Suppressor macrophage (primary cell): ENCODE measurements at regions not wholly inside any gene's neighbourhood (a gene's known extent, or its start where the extent isn't known, plus 50 kb on each side); places are given as distances from the start of the nearest gene placed in this dataset.
A peak's percentile ranks its signal among the peaks of the same experiment; 100 is the strongest.

ENCODE experiments used
- DNase-seq, 4 experiments: peaks; one replicate each; pipeline ENCODE4 v3.0.0-alpha.2; 2020 to 2022

DNA sequence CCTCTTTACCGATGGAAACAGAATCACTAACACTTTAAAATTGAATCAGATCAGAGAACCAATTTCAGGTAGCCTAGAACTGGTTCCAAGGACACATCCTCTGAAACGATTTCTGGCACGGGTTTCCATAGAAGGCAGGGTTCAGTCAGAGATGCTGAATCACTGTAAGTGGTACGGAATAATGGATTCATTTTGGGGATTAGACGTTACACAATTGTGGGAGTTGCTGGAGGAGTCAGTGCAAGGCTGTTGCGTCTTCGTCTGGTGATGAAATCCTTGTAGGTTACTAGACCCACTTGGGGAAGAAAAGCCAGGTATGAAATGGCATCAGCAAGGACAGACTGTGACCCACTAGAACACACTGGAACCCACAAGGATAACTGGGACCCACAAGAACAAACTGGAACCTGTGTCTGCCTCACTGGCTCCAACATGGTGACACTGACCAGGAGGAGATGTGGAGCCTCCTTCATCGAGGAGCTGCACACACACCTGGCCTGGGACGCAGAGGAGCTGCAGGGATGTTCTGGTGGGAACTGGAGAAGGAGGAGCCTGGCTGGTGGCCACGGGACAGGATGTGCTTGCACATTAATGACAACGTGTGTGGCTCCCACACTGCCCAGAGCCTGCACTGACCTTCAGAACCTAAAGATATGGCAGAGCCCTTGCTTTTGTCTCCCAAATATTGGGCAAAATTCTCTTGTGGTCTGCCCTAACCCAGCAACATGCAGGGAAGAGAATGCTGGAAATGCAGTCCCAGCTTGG, 105.1 kb downstream of the TRAPPC11 start:
- no peak for DNase-seq

DNA sequence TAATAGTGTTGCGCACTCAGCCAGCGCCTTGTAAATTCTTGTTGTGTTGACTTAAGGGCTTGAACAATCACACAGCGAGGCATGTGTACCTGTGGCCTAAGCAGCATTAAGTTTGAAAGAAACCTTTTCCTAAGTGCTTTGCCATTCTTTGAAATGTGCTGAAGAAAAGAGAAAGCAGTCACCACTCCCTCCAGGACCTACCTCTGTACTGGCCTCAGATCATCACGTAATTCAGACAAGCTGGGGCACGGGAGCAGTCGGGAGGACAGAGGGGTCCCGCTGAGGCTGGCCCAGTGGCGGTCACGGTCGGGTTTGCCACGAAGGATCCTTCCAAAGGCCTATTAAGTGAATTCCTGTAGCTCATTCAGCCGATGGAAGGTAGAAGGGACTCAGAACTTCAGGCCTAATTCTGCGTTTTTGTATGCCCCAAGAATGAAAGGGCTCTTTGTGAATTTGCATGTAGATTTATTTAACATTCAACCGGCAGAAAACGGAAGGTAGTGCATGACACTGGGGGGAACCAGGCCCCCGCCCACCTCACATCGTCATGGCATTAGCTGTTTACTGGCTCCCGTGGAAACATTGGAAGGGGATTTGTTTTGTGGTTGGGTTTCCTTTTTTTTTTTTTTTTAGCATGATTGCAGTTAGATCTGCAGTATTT, 106.3 kb downstream of the TRAPPC11 start:
- peak; percentile 74 to 89 (median 84) for DNase-seq

DNA sequence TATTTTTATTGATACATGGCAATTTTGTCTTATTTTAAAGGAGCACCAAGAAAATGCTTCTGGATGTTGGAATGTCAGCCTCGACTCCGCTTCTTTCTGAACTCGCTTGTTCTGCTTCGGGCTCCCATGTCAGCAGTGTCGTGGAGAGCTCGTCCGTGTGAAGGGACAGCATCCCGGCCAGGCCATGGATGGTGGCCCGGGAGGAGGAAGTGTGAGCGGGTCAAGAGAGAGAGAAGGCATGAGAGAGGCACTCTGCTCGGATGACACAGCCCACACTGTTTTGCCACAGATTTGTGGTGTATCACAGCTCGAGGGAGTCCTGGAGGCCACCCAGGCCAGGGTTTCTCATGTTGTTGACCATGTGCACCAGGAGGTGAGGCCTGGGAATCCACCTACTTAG, 107.0 kb downstream of the TRAPPC11 start:
- peak in 3 of 4 experiments; percentile 24 to 38 (median 34) for DNase-seq

DNA sequence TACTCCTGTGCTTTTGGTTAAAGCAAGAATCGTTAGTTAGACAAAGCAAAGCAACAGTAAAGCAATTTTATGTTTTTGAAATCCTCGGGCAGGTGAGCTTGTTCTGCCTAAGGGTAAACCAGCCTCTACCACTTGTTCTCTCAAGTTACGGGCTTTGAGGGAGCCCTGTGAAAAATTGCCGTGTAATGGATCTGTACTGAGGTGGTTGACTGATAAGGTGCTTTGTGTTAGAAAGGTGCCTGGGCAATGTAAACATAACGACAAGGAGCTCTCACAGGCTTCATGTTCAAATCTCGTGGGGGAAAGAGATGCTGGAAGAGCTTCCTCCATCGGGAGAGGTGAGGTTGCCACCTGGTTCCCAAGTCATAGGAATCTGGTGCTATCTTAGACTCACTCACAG, 111.8 kb downstream of the TRAPPC11 start:
- DNase-seq: no peak

DNA sequence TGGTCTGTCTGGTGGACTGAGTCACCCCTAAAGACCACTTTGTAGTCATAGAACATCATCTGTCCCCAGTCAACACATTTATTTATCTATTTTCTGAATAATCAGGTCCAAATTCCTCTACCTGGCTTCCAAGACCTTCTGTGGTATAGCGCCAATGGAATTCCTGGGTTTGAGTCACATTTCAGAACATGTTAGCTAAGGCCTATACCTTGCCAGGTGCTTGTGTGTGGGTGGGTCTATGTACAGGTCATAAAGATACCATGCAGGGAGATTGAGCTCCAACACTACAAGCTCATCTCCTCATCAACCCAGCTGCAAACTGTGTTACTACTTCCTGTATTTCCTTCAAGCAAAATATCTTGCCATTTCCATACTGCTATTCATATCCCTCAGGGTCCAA, 113.3 kb downstream of the TRAPPC11 start:
- no peak for DNase-seq

- DNase-seq: no peak
Observed at GRCh38 chr4:183773790-183774189, 114.7 kb downstream of the TRAPPC11 start.

DNA sequence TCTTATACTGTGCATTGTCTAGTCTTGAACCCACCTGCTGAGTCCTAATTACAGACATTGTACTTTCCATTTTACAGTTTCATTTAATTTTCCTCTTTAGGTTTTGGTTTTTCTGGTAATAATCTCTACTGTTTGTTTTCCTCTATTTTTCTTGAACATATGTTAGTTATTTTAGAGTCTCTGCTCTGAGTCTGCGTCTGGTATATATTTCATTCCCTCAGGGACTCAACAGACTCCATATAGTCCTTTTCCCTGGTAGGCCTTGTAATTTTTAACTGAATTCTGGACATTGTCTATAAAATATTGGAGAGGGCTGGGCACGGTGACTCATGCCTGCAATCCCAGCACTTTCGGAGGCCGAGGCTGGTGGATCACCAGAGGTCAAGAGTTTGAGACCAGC, 121.8 kb upstream of the STOX2 start:
- no peak for DNase-seq

DNA sequence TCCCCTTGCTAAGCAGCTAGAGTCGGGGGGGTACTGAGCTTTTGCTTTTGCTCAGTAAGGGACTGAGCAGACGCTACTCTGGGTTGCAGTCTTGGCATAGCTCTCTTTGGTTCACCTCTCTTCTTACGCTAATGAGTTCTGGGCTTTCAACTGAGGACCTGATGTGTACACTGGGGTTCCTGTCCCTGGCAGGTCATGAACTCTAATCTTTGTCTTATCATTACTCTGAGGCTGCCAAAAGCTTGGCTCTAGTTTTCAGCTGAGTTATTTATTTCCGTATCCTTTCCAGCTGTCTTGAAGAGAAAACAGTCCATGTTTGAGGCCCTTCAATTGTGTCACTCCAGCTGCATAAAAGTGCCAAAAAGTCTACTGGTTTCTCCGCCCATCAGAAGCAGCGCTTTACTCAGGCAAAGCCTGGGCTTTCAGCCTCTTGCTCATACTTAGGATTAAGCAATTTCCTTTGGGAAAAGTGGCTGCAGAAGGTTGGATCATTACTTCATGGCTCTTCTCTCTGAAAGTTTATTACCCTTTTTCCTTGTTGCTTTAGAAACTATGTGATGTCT, 121.0 kb upstream of the STOX2 start:
- DNase-seq: peak; percentile 23 to 68 (median 47)

DNA sequence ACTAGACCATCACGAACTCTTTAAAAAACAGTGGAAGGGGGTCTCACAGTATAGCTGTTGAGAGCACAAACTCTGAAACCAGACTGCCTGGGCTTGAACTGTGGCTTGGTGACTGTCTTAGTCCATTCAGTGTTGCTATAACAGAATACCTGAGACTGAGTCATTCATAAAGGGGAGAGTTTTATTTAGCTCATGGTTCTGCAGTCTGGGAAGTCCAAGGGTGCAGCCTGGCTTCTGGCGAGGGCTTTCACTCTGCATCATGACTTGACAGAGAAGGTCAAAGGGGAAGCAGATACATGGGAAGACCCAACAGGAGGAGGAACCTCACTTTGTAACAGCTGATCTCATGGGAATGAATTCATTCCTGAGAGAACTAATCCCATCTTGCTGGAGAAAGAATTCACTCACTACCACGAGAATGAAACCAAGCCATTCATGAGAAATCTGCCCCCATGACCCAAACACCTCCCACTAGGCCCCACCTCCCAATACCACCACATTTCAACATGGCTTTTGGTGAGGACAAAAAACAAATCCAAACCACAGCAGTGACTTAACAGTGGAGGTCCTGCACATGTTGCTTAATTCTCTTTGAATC, 116.7 kb upstream of the STOX2 start:
- peak; percentile 32 to 64 (median 54) for DNase-seq

DNA sequence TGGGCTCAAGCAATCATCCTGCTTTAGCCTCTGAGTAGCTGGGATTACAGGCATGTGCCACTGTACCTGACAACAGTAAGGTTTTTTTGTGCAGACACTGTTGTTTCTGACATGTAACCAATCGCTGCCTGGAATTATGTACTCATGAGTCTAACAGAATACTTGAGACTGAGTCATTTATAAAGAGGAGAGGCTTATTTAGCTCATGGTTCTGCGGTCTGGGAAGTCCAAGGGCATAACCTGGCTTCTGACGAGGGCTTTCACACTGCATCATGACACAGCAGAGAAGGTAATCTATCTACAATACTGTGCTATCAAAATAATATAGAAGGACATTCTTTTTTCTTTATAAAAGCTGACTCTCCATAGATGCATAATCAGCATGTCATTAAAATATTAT, 115.5 kb upstream of the STOX2 start:
- no peak for DNase-seq

DNA sequence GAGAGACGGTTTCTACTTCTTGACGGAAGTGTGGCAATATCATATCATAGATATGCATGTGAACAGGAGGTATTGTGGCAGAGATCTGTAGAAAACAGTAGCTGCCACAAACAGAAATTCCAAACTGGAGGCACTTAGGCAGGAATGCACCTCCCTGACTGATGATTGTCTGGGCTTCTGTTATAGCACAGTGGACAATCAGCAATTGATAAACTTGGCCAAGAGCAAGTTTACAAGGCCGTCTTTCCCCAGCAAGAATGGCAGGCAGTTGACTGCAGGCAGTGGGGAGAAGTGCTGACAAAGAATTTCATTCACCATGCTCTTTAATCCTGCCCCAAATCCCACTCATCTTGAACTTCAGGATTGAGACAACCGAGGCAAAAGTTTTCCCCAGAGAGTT, 114.4 kb upstream of the STOX2 start:
- no peak for DNase-seq

DNA sequence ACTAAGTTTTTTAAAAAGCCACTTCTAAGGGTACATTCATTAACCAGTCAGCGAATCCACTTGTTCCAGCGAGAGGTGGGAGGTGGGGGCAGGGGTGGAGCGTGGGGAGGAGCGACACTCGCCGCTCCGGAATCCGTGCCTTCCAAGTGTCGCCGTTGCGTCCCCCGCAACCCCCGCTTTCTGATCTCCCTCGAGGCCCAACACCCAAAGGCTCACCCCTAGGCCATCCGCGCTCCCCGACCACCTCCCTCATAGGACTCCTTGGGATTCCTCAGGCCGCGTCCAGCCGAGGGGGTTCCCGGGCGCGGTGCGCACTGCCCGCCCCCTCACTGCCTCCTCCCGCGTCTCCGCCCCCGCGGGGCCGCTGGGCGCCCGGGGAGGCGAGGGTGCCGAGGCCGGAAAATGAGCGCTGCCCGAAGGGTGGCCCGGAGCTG, 108.1 kb upstream of the STOX2 start:
- DNase-seq: peak in 2 of 4 experiments; percentile 8 to 33

DNA sequence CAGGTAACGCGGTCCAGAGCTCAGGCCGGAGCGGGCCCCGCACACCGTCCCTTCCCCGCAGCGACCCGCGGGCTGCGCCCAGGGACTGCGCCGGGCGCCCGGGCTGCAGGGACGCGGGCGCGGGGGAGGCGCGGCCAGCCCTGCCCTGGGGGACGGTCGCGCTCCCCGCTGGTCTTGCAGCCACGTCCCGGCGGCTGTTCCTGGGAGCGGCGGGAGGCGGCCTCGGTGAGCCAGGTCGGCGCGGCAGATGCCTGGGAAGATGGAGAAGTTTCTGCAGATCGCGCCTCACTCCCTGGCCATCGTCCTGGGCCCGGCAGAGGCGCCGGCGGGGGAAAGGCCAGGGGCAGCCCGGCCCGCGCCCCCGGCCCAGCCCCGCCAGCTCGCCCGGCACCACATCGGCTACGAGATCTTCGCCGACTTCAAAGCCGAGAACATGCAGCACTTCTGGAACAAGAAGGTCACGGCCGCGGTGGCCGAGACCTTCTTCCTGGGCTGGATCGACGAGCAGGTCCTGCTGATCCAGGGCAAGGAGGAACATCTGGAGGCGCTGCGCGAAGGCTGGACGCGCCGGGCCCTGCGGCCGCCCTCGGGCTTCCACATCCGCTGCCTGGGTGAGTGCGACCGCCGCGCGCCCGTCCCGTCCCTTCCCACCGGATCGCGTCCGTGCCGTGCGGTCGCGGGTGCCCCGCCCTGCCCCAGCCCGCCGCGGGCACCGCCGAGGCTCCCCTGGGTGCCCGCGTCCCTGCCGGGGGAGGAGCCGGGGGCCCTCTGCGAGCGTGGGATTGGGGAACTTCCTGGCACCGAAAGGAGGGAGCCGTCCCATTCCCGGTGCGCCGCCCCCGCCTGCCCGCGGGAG, 107.4 kb upstream of the STOX2 start:
- peak; percentile 43 to 77 (median 55) for DNase-seq

DNA sequence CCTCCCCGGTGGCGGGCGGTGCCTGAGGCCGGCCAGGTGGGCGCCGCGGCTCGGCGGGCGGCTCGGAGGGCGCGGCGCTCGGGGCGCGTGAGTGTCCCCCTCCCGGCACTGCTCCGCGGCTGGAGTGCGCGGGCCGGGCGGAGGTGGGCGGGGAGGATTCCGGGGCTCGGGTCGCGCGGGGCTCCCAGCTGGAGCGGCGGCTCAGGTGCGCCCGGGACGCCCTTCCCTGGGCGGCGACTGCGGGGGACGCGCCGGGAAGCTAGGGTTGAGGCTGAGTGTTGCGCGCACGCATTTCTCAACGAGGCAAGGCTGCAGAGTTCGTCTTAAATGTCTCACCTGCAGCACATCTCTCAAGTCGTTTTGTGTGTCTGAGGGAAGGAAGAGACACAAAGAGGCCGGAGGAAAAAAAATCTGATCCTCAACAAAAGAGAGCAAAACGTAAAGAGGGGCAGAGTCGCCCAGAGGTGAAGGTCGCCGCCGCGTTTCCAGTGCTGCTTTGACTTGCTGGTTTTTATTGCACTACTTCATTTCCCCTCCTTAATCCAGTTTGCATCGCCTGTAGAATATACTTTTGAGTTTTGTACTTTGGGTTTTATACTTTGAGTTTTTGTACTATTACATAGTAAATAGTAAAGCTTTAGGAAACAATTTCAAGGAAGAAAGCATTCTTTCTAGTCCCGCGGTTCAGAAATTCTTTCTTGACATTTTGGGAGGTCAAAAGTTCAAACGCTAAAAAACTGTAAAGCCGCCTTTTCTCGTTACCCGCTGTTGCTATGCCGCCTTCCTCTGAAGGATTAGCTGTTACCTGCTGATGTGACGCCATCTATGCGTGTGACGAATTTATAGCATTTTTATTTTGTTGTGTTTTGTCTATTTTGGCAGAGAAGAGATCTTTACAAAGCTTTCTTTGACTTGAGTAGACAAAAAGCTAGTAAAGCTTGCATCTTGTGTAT, 106.5 kb upstream of the STOX2 start:
- DNase-seq: peak in 1 of 4 experiments; percentile 5

DNA sequence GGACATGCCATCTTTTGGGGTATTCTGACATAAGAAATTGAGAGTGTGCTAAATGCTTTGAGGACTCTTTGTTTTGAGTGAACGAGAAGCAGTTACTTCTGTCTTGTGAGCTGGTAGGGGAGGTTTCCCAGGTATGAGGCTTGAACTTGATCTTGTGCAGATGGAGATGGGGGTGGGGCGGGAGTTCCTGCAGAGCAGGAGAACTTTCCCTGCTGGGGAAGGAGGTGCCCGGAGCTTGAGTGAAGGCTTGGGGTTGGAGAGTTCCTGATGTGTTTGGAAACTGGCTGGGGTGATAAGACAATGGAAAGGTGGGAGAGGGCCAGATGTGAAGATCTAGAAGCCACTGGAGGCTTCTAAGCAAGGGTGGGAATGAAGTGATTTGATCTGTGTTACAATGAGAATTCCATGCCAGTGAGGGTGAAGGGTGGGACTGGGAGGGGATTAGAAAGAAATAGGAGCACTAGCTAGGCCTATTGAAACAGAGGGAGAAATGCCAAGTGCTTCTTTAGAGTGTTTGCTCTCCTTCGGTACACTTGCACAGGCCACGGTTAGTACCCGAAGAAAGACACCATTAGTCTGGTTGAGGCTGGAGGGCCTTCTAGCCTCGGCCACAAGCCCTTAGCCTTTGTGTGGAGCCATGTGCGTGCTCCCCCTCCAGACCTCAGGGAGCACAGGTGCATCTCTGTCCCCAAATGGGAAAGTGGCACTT, 103.5 kb upstream of the STOX2 start:
- DNase-seq: no peak

DNA sequence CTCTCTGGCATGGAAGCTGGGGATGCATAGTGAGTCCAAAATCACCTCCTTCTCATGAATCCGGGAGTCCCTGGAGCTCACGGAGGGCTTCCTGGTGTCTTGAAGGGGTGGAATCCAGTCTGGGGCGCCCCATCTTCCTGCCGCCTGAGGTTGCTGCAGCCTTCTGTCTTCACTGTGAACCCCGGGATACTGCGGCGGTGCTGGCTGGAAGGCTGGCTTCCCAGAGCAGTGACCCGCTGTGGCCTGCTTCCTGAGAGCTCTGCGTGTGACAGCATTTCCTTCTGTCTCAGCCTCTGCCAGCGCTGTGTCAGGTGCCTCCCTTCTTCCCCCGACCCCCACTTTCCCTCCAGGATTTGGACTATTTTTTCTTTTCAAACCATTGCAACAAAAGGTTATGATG, 98.8 kb upstream of the STOX2 start:
- no peak for DNase-seq

DNA sequence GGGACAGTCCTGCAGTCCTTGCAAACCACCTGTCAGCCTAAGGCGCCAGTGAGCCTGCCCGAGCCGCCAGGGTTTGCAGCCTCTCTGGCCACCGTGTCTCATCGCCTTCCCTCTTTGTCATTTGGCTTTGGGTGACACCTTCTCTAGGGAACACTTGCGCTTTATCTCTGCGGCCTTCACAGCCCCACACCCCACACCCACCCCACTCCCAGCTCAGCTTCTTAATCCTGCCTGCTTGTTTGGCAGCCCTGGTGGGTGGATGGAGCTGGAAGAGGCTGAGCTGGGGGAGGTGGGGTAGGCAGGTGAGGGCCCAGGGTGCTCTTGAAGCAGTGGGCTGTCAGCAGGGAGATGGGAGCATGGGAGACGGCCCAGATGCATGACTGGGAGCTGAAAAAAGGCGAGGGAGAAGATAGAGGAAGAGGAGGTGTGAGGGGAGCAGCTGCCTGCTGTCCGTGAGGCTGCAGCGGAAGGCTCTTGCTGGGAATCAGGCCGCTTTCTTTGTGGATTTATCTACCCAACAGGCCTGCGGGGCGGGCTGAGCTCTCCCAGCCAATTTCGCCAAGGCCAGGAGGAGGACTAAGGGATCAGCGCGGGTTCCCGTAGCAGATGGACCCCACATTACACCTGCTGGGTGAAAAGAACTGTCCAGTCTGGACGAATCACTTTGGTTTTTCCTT, 97.5 kb upstream of the STOX2 start:
- DNase-seq: no peak

DNA sequence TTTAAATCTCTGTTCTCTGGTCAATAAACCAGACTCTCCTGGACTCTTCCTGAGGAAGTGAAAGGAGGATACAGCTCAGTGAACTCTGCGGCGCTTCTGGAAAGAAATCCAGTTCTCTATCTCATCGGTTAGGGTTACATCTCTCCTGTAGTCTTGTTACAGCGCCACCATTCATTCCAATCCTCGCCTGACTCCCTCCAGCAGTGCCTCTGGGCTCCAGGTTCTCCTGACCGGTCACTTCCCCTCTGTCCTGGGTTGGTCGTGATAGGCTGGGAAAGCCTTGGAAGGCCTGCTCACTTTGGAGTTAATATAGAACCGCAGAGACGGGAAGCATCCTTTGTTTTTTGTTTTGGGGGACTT, 97.0 kb upstream of the STOX2 start:
- DNase-seq: peak in 2 of 4 experiments; percentile 21 to 29

- DNase-seq: no peak
Observed at GRCh38 chr4:183812567-183812966, 92.5 kb upstream of the STOX2 start.

- no peak for DNase-seq
Observed at GRCh38 chr4:183814461-183814860, 90.6 kb upstream of the STOX2 start.
